ENCODE measurements at regions not wholly inside any gene's neighbourhood (a gene's known extent, or its start where the extent isn't known, plus 50 kb on each side); places are given as distances from the start of the nearest gene placed in this dataset.

DNA sequence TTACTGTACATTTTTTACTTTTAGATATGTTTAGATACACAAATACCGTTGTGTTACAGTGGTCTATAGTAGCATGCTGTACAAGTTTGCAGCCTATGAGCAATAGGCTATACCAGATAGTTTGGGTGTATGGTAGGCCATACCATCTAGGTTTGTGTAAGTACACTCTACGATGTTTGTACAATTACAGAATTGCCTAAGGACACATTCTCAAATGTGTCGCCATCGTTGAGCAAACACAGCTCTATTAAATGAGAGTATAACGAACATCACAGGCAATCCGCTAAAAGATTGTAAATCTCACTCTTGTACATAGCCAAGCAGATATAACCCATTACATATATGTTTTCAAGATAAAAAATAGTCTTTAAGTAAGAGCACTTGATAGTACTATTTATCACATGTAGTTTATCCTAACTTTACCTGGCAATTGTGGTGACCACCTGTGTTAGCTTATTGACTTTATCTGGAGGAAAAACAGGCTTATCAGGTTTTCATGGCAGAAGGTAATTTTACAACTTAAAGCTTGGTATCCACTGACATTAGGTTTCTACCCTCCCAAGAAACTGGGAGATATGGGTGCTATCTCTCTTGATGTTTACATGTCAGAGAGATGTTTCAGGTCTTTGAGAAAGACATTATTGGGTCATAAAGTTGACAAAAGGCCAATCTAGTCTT, 898.7 kb downstream of the NSUN3 start:
- Histone ChIP-seq H3K9me3 (replicated peaks in 1 of 2; ENCODE audit: control insufficient read depth in 2 of 2, insufficient read depth in 1 of 2, low read depth in 1 of 2, low read length in 2 of 2) (no peaks in the 10 kb centered on the region), H2BK15ac (ENCODE audit: low read length) (no peak overlapping the region), H3K27me3 (ENCODE audit: control insufficient read depth in 3 of 3, insufficient read depth in 3 of 3, low read depth in 1 of 3, low read length in 3 of 3) (no peaks in the 10 kb centered on the region), H3K36me3 (replicated peaks in 1 of 2; ENCODE audit: control insufficient read depth in 2 of 2, insufficient read depth in 2 of 2, low read length in 2 of 2) (no peaks in the 10 kb centered on the region), H2BK12ac (ENCODE audit: low read length) (no peak overlapping the region), H3K14ac (ENCODE audit: low read length) (no peak overlapping the region), H2AFZ (ENCODE audit: low read length) (no peak overlapping the region), H4K8ac (ENCODE audit: low read depth, low read length) (no peak overlapping the region), H3K23ac (ENCODE audit: low read depth, low read length, poor library complexity) (no peak overlapping the region), H3K4ac (ENCODE audit: low read length) (no peak overlapping the region), H2BK120ac (ENCODE audit: low read depth, low read length) (no peak overlapping the region), H3K9ac (ENCODE audit: low read depth, low read length, poor library complexity) (no peak overlapping the region), H3K18ac (ENCODE audit: low read length) (no peak overlapping the region), H3K4me2 (ENCODE audit: insufficient read depth, low read length, poor library complexity, severe bottlenecking) (no peak overlapping the region), H3K27ac (replicated peaks; ENCODE audit: low read length) (no peak overlapping the region), H3K4me1 (ENCODE audit: control insufficient read depth in 2 of 2, insufficient read depth in 1 of 2, low read depth in 1 of 2, low read length in 2 of 2) (no peaks in the 10 kb centered on the region), H2AK5ac (ENCODE audit: low read depth, low read length) (no peak overlapping the region), H3K4me3 (ENCODE audit: low read length in 2 of 2) (no peak overlapping the region), H4K91ac (ENCODE audit: low read depth, low read length, poor library complexity) (no peak overlapping the region), H3K79me1 (ENCODE audit: low read depth, low read length) (no peaks in the 10 kb centered on the region), H2BK5ac (ENCODE audit: low read length) (no peak overlapping the region)
- no CpG with 5 or more reads among the region's 6 CpGs for WGBS, 2 donors (ENCODE audit: extremely low coverage in 2 of 2, insufficient read length in 2 of 2, insufficient replicate concordance in 1 of 2)
- no peak for DNase-seq (ENCODE audit: low spot score)

DNA sequence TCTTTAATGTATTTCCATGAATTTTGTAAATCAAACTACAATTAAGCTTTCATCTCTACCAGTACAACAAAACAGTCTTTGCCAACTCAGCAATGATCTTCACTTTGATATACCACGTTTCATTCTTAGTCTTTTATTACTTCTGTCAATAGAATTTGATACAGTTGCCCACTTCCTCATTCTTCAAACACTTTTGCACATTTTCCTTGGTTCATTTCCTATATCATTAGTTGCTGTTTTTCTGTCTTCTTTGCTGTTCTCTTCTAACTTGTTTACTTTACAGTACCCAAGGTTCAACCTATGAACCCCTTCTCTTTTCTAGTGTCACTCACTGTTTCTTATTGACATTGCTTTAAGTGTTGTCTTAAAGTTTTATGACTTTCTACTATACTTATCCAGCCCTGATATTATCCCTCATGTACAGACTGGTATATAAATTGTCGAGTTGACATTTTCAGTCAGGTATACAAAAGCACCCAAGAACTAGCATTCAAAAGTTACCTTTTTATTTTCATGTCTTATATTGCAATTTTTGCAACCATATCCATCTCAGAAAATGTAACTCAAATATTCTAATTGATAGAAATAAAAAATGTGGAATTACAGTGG, 903.1 kb downstream of the NSUN3 start:
- Histone ChIP-seq H2BK120ac (ENCODE audit: low read depth, low read length) (no peak overlapping the region), H3K18ac (ENCODE audit: low read length) (no peak overlapping the region), H2BK5ac (ENCODE audit: low read length) (no peak overlapping the region), H3K4me1 (ENCODE audit: control insufficient read depth in 2 of 2, insufficient read depth in 1 of 2, low read depth in 1 of 2, low read length in 2 of 2) (no peaks in the 10 kb centered on the region), H4K8ac (ENCODE audit: low read depth, low read length) (no peak overlapping the region), H3K4me3 (ENCODE audit: low read length in 2 of 2) (no peak overlapping the region), H3K9me3 (replicated peaks in 1 of 2; ENCODE audit: control insufficient read depth in 2 of 2, insufficient read depth in 1 of 2, low read depth in 1 of 2, low read length in 2 of 2) (no peaks in the 10 kb centered on the region), H4K91ac (ENCODE audit: low read depth, low read length, poor library complexity) (no peak overlapping the region), H3K4ac (ENCODE audit: low read length) (no peak overlapping the region), H3K14ac (ENCODE audit: low read length) (no peak overlapping the region), H2BK15ac (ENCODE audit: low read length) (no peak overlapping the region), H3K79me1 (ENCODE audit: low read depth, low read length) (no peaks in the 10 kb centered on the region), H3K36me3 (replicated peaks in 1 of 2; ENCODE audit: control insufficient read depth in 2 of 2, insufficient read depth in 2 of 2, low read length in 2 of 2) (no peaks in the 10 kb centered on the region), H2AK5ac (ENCODE audit: low read depth, low read length) (no peak overlapping the region), H3K27ac (replicated peaks; ENCODE audit: low read length) (no peak overlapping the region), H3K27me3 (ENCODE audit: control insufficient read depth in 3 of 3, insufficient read depth in 3 of 3, low read depth in 1 of 3, low read length in 3 of 3) (no peaks in the 10 kb centered on the region), H3K9ac (ENCODE audit: low read depth, low read length, poor library complexity) (no peak overlapping the region), H2AFZ (ENCODE audit: low read length) (no peak overlapping the region), H3K4me2 (ENCODE audit: insufficient read depth, low read length, poor library complexity, severe bottlenecking) (no peak overlapping the region), H2BK12ac (ENCODE audit: low read length) (no peak overlapping the region), H3K23ac (ENCODE audit: low read depth, low read length, poor library complexity) (no peak overlapping the region)
- WGBS, 2 donors (ENCODE audit: extremely low coverage in 2 of 2, insufficient read length in 2 of 2, insufficient replicate concordance in 1 of 2) = no CpG with 5 or more reads among the region's 2 CpGs
- no peak for DNase-seq (ENCODE audit: low spot score)

DNA sequence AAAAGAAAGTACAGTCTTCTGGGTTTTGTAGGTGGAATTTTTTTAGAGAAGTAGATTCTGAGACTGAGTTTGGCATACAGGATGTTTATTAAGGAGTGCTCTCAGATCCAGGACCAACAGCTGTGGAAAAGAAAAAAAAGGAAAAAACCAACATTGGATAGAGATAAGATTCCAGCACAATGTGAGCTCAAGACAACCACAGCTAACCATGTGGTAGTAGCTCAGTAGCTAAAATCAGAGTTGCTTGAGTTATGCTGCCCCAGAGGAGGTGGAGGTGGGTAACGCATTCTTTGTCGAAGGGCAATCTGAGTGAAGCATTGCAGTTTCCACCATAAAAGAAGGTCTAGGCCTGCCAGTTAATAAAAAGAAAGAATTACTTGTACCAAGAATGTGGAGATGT, 904.3 kb downstream of the NSUN3 start:
- H2BK5ac ChIP-seq (ENCODE audit: low read length) = no peak overlapping the region
- DNase-seq (ENCODE audit: low spot score) = no peak
- H2BK12ac ChIP-seq (ENCODE audit: low read length) = no peak overlapping the region
- H4K8ac ChIP-seq (ENCODE audit: low read depth, low read length) = no peak overlapping the region
- no CpG with 5 or more reads among the region's 2 CpGs for WGBS, 2 donors (ENCODE audit: extremely low coverage in 2 of 2, insufficient read length in 2 of 2, insufficient replicate concordance in 1 of 2)
- H3K4me1 ChIP-seq (ENCODE audit: control insufficient read depth in 2 of 2, insufficient read depth in 1 of 2, low read depth in 1 of 2, low read length in 2 of 2) = no peaks in the 10 kb centered on the region
- H3K18ac ChIP-seq (ENCODE audit: low read length) = no peak overlapping the region
- H3K36me3 ChIP-seq (replicated peaks in 1 of 2; ENCODE audit: control insufficient read depth in 2 of 2, insufficient read depth in 2 of 2, low read length in 2 of 2) = no peaks in the 10 kb centered on the region
- no peak overlapping the region for H2BK15ac ChIP-seq (ENCODE audit: low read length)
- no peak overlapping the region for H3K4me2 ChIP-seq (ENCODE audit: insufficient read depth, low read length, poor library complexity, severe bottlenecking)
- no peak overlapping the region for H2BK120ac ChIP-seq (ENCODE audit: low read depth, low read length)
- H3K27me3 ChIP-seq (ENCODE audit: control insufficient read depth in 3 of 3, insufficient read depth in 3 of 3, low read depth in 1 of 3, low read length in 3 of 3) = no peaks in the 10 kb centered on the region
- no peaks in the 10 kb centered on the region for H3K79me1 ChIP-seq (ENCODE audit: low read depth, low read length)
- H3K23ac ChIP-seq (ENCODE audit: low read depth, low read length, poor library complexity) = no peak overlapping the region
- no peak overlapping the region for H2AFZ ChIP-seq (ENCODE audit: low read length)
- H3K9me3 ChIP-seq (replicated peaks in 1 of 2; ENCODE audit: control insufficient read depth in 2 of 2, insufficient read depth in 1 of 2, low read depth in 1 of 2, low read length in 2 of 2) = no peaks in the 10 kb centered on the region
- H3K27ac ChIP-seq (replicated peaks; ENCODE audit: low read length) = no peak overlapping the region
- H3K14ac ChIP-seq (ENCODE audit: low read length) = no peak overlapping the region
- no peak overlapping the region for H4K91ac ChIP-seq (ENCODE audit: low read depth, low read length, poor library complexity)
- H2AK5ac ChIP-seq (ENCODE audit: low read depth, low read length) = no peak overlapping the region
- no peak overlapping the region for H3K4me3 ChIP-seq (ENCODE audit: low read length in 2 of 2)
- H3K4ac ChIP-seq (ENCODE audit: low read length) = no peak overlapping the region
- no peak overlapping the region for H3K9ac ChIP-seq (ENCODE audit: low read depth, low read length, poor library complexity)

DNA sequence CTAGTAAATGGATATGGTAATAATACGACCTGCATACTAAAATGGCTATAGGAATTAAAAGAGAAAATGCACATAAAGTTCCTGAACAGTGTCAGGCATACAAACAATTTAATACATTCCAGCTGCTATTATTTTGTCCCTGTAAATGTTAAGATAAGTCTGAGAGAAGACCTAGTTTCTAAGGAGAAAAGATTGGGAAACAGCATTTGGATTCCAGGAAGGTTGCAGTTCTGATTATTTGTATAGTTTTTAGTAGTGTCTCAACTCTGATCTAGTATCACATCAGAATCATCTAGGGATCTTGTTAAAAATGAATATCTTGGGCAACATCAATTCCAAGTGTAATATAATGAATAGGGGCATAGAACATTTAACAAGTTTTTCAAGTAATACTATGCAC, 905.7 kb downstream of the NSUN3 start:
- no peak overlapping the region for H3K18ac ChIP-seq (ENCODE audit: low read length)
- H4K91ac ChIP-seq (ENCODE audit: low read depth, low read length, poor library complexity) = no peak overlapping the region
- no peak overlapping the region for H4K8ac ChIP-seq (ENCODE audit: low read depth, low read length)
- no peak overlapping the region for H2BK120ac ChIP-seq (ENCODE audit: low read depth, low read length)
- H3K4me1 ChIP-seq (ENCODE audit: control insufficient read depth in 2 of 2, insufficient read depth in 1 of 2, low read depth in 1 of 2, low read length in 2 of 2) = no peaks in the 10 kb centered on the region
- no peak overlapping the region for H3K27ac ChIP-seq (replicated peaks; ENCODE audit: low read length)
- H3K27me3 ChIP-seq (ENCODE audit: control insufficient read depth in 3 of 3, insufficient read depth in 3 of 3, low read depth in 1 of 3, low read length in 3 of 3) = no peaks in the 10 kb centered on the region
- H2BK5ac ChIP-seq (ENCODE audit: low read length) = no peak overlapping the region
- H3K23ac ChIP-seq (ENCODE audit: low read depth, low read length, poor library complexity) = no peak overlapping the region
- no CpG with 5 or more reads among the region's 1 CpG for WGBS, 2 donors (ENCODE audit: extremely low coverage in 2 of 2, insufficient read length in 2 of 2, insufficient replicate concordance in 1 of 2)
- H3K14ac ChIP-seq (ENCODE audit: low read length) = no peak overlapping the region
- H2BK15ac ChIP-seq (ENCODE audit: low read length) = no peak overlapping the region
- H3K4ac ChIP-seq (ENCODE audit: low read length) = no peak overlapping the region
- H3K4me2 ChIP-seq (ENCODE audit: insufficient read depth, low read length, poor library complexity, severe bottlenecking) = no peak overlapping the region
- H3K79me1 ChIP-seq (ENCODE audit: low read depth, low read length) = no peaks in the 10 kb centered on the region
- H3K9me3 ChIP-seq (replicated peaks in 1 of 2; ENCODE audit: control insufficient read depth in 2 of 2, insufficient read depth in 1 of 2, low read depth in 1 of 2, low read length in 2 of 2) = no peaks in the 10 kb centered on the region
- H3K4me3 ChIP-seq (ENCODE audit: low read length in 2 of 2) = no peak overlapping the region
- H2AK5ac ChIP-seq (ENCODE audit: low read depth, low read length) = no peak overlapping the region
- no peak for DNase-seq (ENCODE audit: low spot score)
- H3K9ac ChIP-seq (ENCODE audit: low read depth, low read length, poor library complexity) = no peak overlapping the region
- H3K36me3 ChIP-seq (replicated peaks in 1 of 2; ENCODE audit: control insufficient read depth in 2 of 2, insufficient read depth in 2 of 2, low read length in 2 of 2) = no peaks in the 10 kb centered on the region
- no peak overlapping the region for H2BK12ac ChIP-seq (ENCODE audit: low read length)
- no peak overlapping the region for H2AFZ ChIP-seq (ENCODE audit: low read length)

Data from neuronal stem cell (in vitro differentiated cells).